ENCODE measurements at regions not wholly inside any gene's neighbourhood (a gene's known extent, or its start where the extent isn't known, plus 50 kb on each side); places are given as distances from the start of the nearest gene placed in this dataset.

GRCh38 chr4:83201761-83202160 is 82.8 kb downstream of the COQ2 start:
- no peak for TF ChIP-seq EZH2phosphoT487 (IDR thresholded peaks at IDR 0.05; ENCODE audit: insufficient read depth, low read depth)
- TF ChIP-seq EZH2 (IDR thresholded peaks at IDR 0.05; ENCODE audit: insufficient read depth, poor library complexity, severe bottlenecking) = no peak
